ENCODE measurements at regions not wholly inside any gene's neighbourhood (a gene's known extent, or its start where the extent isn't known, plus 50 kb on each side); places are given as distances from the start of the nearest gene placed in this dataset.

GRCh38 chr18:59777636-59778035, 80.4 kb upstream of the CCBE1 start:
- TF ChIP-seq, protein P1, sequence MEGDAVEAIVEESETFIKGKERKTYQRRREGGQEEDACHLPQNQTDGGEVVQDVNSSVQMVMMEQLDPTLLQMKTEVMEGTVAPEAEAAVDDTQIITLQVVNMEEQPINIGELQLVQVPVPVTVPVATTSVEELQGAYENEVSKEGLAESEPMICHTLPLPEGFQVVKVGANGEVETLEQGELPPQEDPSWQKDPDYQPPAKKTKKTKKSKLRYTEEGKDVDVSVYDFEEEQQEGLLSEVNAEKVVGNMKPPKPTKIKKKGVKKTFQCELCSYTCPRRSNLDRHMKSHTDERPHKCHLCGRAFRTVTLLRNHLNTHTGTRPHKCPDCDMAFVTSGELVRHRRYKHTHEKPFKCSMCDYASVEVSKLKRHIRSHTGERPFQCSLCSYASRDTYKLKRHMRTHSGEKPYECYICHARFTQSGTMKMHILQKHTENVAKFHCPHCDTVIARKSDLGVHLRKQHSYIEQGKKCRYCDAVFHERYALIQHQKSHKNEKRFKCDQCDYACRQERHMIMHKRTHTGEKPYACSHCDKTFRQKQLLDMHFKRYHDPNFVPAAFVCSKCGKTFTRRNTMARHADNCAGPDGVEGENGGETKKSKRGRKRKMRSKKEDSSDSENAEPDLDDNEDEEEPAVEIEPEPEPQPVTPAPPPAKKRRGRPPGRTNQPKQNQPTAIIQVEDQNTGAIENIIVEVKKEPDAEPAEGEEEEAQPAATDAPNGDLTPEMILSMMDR (IDR thresholded peaks at IDR 0.05): no peak
- no peak for TF ChIP-seq POLR2A (IDR thresholded peaks at IDR 0.05)
